ENCODE measurements at regions not wholly inside any gene's neighbourhood (a gene's known extent, or its start where the extent isn't known, plus 50 kb on each side); places are given as distances from the start of the nearest gene placed in this dataset.

GRCh38 chr20:7703551-7703961 is 236.7 kb downstream of the HAO1 start:
- intact Hi-C loops (cut with micrococcal nuclease): no loop called here
- no peak overlapping the region for H2AFZ ChIP-seq (ENCODE audit: insufficient read depth, low read depth, low read length, poor library complexity, severe bottlenecking)
- H3K27me3 ChIP-seq (replicated peaks in 1 of 4; ENCODE audit: control extremely low read depth in 1 of 4, control insufficient read depth in 3 of 4, insufficient read depth in 4 of 4, low read length in 3 of 4): no peaks in the 10 kb centered on the region
- H3K4me1 Mint-ChIP-seq: no peaks in the 10 kb centered on the region
- no peak overlapping the region for H3K4me3 Mint-ChIP-seq
- DNase-seq (no peak), ATAC-seq (ENCODE audit: low read depth) (no peak)
- no peak overlapping the region for H3K9ac ChIP-seq (ENCODE audit: low read length)
- H3K4me1 ChIP-seq (ENCODE audit: control insufficient read depth in 2 of 2, insufficient read depth in 2 of 2, low read length in 2 of 2): no peaks in the 10 kb centered on the region
- CTCF ChIA-PET: no interaction called here
- no peak overlapping the region for H3K4me3 ChIP-seq (ENCODE audit: control extremely low read depth in 1 of 5, extremely low read depth in 1 of 5, insufficient read depth in 1 of 5, low read depth in 2 of 5, low read length in 4 of 5)
- H3K4me2 ChIP-seq (replicated peaks; ENCODE audit: low read depth, low read length, poor library complexity, severe bottlenecking): no peak overlapping the region
- no peak overlapping the region for H3K27ac ChIP-seq (ENCODE audit: low read length in 2 of 2)
- no peaks in the 10 kb centered on the region for H3K79me2 ChIP-seq (ENCODE audit: control insufficient read depth, insufficient read depth, low read length)
- H4K20me1 ChIP-seq (ENCODE audit: control insufficient read depth, insufficient read depth, low read length, poor library complexity, severe bottlenecking): no peaks in the 10 kb centered on the region
- TF ChIP-seq CTCF (IDR thresholded peaks at IDR 0.05) (no peak), EZH2 (IDR thresholded peaks at IDR 0.05; ENCODE audit: borderline replicate concordance, insufficient read depth, low read depth, low read length, poor library complexity, severe bottlenecking) (no peak)
- H3K27ac Mint-ChIP-seq: no peak overlapping the region
- POLR2A ChIA-PET: no interaction called here
- whole genome bisulfite sequencing (ENCODE audit: insufficient coverage): 53% methylated on average over 2 of the region's 4 CpGs
- H3K9me3 ChIP-seq (ENCODE audit: control extremely low read depth in 1 of 3, control insufficient read depth in 2 of 3, insufficient read depth in 1 of 3, low read length in 2 of 3): no peaks in the 10 kb centered on the region
- no peaks in the 10 kb centered on the region for H3K27me3 Mint-ChIP-seq
- H3K9me3 Mint-ChIP-seq (ENCODE audit: insufficient read depth): peaks cover 5% of the 10 kb centered on the region
- H3K36me3 ChIP-seq (replicated peaks in 1 of 2; ENCODE audit: control extremely low read depth in 1 of 2, control insufficient read depth in 1 of 2, extremely low read depth in 1 of 2, insufficient read depth in 2 of 2, low read length in 1 of 2): no peaks in the 10 kb centered on the region

GRCh38 chr20:7703996-7704395 is 236.3 kb downstream of the HAO1 start:
- Histone ChIP-seq H3K9me3 (ENCODE audit: control extremely low read depth in 1 of 3, control insufficient read depth in 2 of 3, insufficient read depth in 1 of 3, low read length in 2 of 3) (no peaks in the 10 kb centered on the region), H3K4me1 (ENCODE audit: control insufficient read depth in 2 of 2, insufficient read depth in 2 of 2, low read length in 2 of 2) (no peaks in the 10 kb centered on the region), H3K4me2 (replicated peaks; ENCODE audit: low read depth, low read length, poor library complexity, severe bottlenecking) (no peak overlapping the region), H4K20me1 (ENCODE audit: control insufficient read depth, insufficient read depth, low read length, poor library complexity, severe bottlenecking) (no peaks in the 10 kb centered on the region), H3K36me3 (replicated peaks in 1 of 2; ENCODE audit: control extremely low read depth in 1 of 2, control insufficient read depth in 1 of 2, extremely low read depth in 1 of 2, insufficient read depth in 2 of 2, low read length in 1 of 2) (no peaks in the 10 kb centered on the region), H3K27me3 (replicated peaks in 1 of 4; ENCODE audit: control extremely low read depth in 1 of 4, control insufficient read depth in 3 of 4, insufficient read depth in 4 of 4, low read length in 3 of 4) (no peaks in the 10 kb centered on the region), H3K79me2 (ENCODE audit: control insufficient read depth, insufficient read depth, low read length) (no peaks in the 10 kb centered on the region), H2AFZ (ENCODE audit: insufficient read depth, low read depth, low read length, poor library complexity, severe bottlenecking) (no peak overlapping the region), H3K4me3 (ENCODE audit: control extremely low read depth in 1 of 5, extremely low read depth in 1 of 5, insufficient read depth in 1 of 5, low read depth in 2 of 5, low read length in 4 of 5) (no peak overlapping the region), H3K9ac (ENCODE audit: low read length) (no peak overlapping the region), H3K27ac (ENCODE audit: low read length in 2 of 2) (no peak overlapping the region)
- Mint-ChIP-seq H3K27me3 (no peaks in the 10 kb centered on the region), H3K4me1 (no peaks in the 10 kb centered on the region), H3K4me3 (no peak overlapping the region), H3K27ac (no peak overlapping the region), H3K9me3 (ENCODE audit: insufficient read depth) (peaks cover 5% of the 10 kb centered on the region)
- ATAC-seq (ENCODE audit: low read depth): no peak
- TF ChIP-seq CTCF (IDR thresholded peaks at IDR 0.05) (no peak), EZH2 (IDR thresholded peaks at IDR 0.05; ENCODE audit: borderline replicate concordance, insufficient read depth, low read depth, low read length, poor library complexity, severe bottlenecking) (no peak)
- CTCF ChIA-PET: no interaction called here
- DNase-seq: no peak
- WGBS (ENCODE audit: insufficient coverage): 40% methylated on average over 1 of the region's 2 CpGs
- intact Hi-C loops (cut with micrococcal nuclease): no loop called here
- POLR2A ChIA-PET: no interaction called here

Data from B cell (primary cell).